Activated naive CD8-positive, alpha-beta T cell treated with anti-CD3 and anti-CD28 coated beads, Interleukin-2, amount 10 ng/mL, durations not matched to agents 7 days and 5 days (primary cell): ENCODE measurements at regions not wholly inside any gene's neighbourhood (a gene's known extent, or its start where the extent isn't known, plus 50 kb on each side); places are given as distances from the start of the nearest gene placed in this dataset.

Experiments used
- ATAC-seq: fragments of 150-1000 bp; cut with Tn5 transposase; one replicate; pipeline ENCODE4 v1.10.0; 2021; ENCODE audit warnings: low read depth, moderate library complexity
- POLR2A ChIA-PET: fragments of 350-600 bp; sonication (Branson Sonifier 250); formaldehyde crosslinking; loops from one replicate; lab custom pipeline; 2021; ENCODE audit warnings: antibody characterized with exemption; lab: Charles Lee
- DNase-seq: peaks from one replicate; pipeline ENCODE4 v3.0.0; 2021
- H3K27ac Mint-ChIP-seq: one replicate; pipeline ENCODE4 v1.8.0; 2022; ENCODE audit warnings: mild to moderate bottlenecking, mixed read lengths
- H3K27me3 Mint-ChIP-seq: one replicate; pipeline ENCODE4 v1.8.0; 2022; ENCODE audit warnings: mild to moderate bottlenecking, moderate library complexity, mixed read lengths
- H3K36me3 Mint-ChIP-seq: one replicate; pipeline ENCODE4 v1.8.0; 2021; ENCODE audit warnings: mild to moderate bottlenecking, mixed read lengths
- H3K4me1 Mint-ChIP-seq: one replicate; pipeline ENCODE4 v1.8.0; 2021; ENCODE audit warnings: mixed read lengths
- H3K4me3 Mint-ChIP-seq: one replicate; pipeline ENCODE4 v1.8.0; 2022; ENCODE audit warnings: mild to moderate bottlenecking, moderate library complexity, mixed read lengths
- H3K9me3 Mint-ChIP-seq: one replicate; pipeline ENCODE4 v1.8.0; 2021; ENCODE audit warnings: mixed read lengths

- no peak overlapping the region for H3K27ac Mint-ChIP-seq
- H3K4me1 Mint-ChIP-seq = no peaks in the 10 kb centered on the region
- peak; percentile 64 for DNase-seq
- ATAC-seq = no peak
- no peaks in the 10 kb centered on the region for H3K9me3 Mint-ChIP-seq
- POLR2A ChIA-PET = no interaction called here
- H3K4me3 Mint-ChIP-seq = no peak overlapping the region
- H3K36me3 Mint-ChIP-seq = no peaks in the 10 kb centered on the region
- no peaks in the 10 kb centered on the region for H3K27me3 Mint-ChIP-seq
Measured at GRCh38 chr12:126747530-126748149, 1519.3 kb upstream of the TMEM132C start.

- no peak for DNase-seq
- no peaks in the 10 kb centered on the region for H3K9me3 Mint-ChIP-seq
- no peak overlapping the region for H3K27ac Mint-ChIP-seq
Measured at GRCh38 chr12:126752021-126752420, 1514.9 kb upstream of the TMEM132C start.

GRCh38 chr12:126757326-126757725 lies 1509.6 kb upstream of the TMEM132C start:
- Mint-ChIP-seq H3K36me3 (no peaks in the 10 kb centered on the region), H3K27me3 (no peaks in the 10 kb centered on the region), H3K4me3 (no peak overlapping the region), H3K27ac (no peak overlapping the region), H3K9me3 (peaks cover 1% of the 10 kb centered on the region), H3K4me1 (no peaks in the 10 kb centered on the region)
- POLR2A ChIA-PET = no interaction called here
- DNase-seq (no peak), ATAC-seq (no peak)

More at GRCh38 chr12:126752021-126752420, 1514.9 kb upstream of the TMEM132C start:
- Mint-ChIP-seq H3K4me1 (no peaks in the 10 kb centered on the region), H3K36me3 (no peaks in the 10 kb centered on the region), H3K27me3 (no peaks in the 10 kb centered on the region), H3K4me3 (no peak overlapping the region)
- no peak for ATAC-seq
- POLR2A ChIA-PET = no interaction called here

GRCh38 chr12:126760092-126760491 lies 1506.9 kb upstream of the TMEM132C start:
- no peak for ATAC-seq
- POLR2A ChIA-PET = no interaction called here
- Mint-ChIP-seq H3K27ac (no peak overlapping the region), H3K27me3 (no peaks in the 10 kb centered on the region), H3K4me1 (no peaks in the 10 kb centered on the region), H3K4me3 (no peak overlapping the region), H3K36me3 (no peaks in the 10 kb centered on the region), H3K9me3 (peaks cover 8% of the 10 kb centered on the region)
- no peak for DNase-seq

- DNase-seq (no peak), ATAC-seq (no peak)
- H3K9me3 Mint-ChIP-seq = peaks cover 8% of the 10 kb centered on the region
- H3K36me3 Mint-ChIP-seq = no peaks in the 10 kb centered on the region
- POLR2A ChIA-PET = no interaction called here
- H3K4me1 Mint-ChIP-seq = no peaks in the 10 kb centered on the region
- H3K27me3 Mint-ChIP-seq = no peaks in the 10 kb centered on the region
- H3K4me3 Mint-ChIP-seq = no peak overlapping the region
- H3K27ac Mint-ChIP-seq = no peak overlapping the region
Measured at GRCh38 chr12:126761420-126761819, 1505.5 kb upstream of the TMEM132C start.

- Mint-ChIP-seq H3K27me3 (no peaks in the 10 kb centered on the region), H3K4me3 (no peak overlapping the region), H3K9me3 (peaks cover 10% of the 10 kb centered on the region), H3K36me3 (no peaks in the 10 kb centered on the region), H3K4me1 (no peaks in the 10 kb centered on the region), H3K27ac (no peak overlapping the region)
- POLR2A ChIA-PET = no interaction called here
- no peak for ATAC-seq
- no peak for DNase-seq
Measured at GRCh38 chr12:126762150-126762549, 1504.8 kb upstream of the TMEM132C start.

- Mint-ChIP-seq H3K9me3 (peaks cover 11% of the 10 kb centered on the region), H3K27ac (no peak overlapping the region), H3K4me1 (no peaks in the 10 kb centered on the region), H3K4me3 (no peak overlapping the region), H3K36me3 (no peaks in the 10 kb centered on the region), H3K27me3 (no peaks in the 10 kb centered on the region)
- DNase-seq (no peak), ATAC-seq (no peak)
- POLR2A ChIA-PET = no interaction called here
Measured at GRCh38 chr12:126763359-126763758, 1503.6 kb upstream of the TMEM132C start.

- Mint-ChIP-seq H3K36me3 (no peaks in the 10 kb centered on the region), H3K27me3 (no peaks in the 10 kb centered on the region), H3K4me3 (no peak overlapping the region), H3K9me3 (peaks cover 22% of the 10 kb centered on the region), H3K4me1 (peaks cover 2% of the 10 kb centered on the region), H3K27ac (no peak overlapping the region)
- no peak for DNase-seq
- no peak for ATAC-seq
- POLR2A ChIA-PET = no interaction called here
Measured at GRCh38 chr12:126767334-126767733, 1499.6 kb upstream of the TMEM132C start.

GRCh38 chr12:126768517-126768916 lies 1498.5 kb upstream of the TMEM132C start:
- POLR2A ChIA-PET = no interaction called here
- no peak for ATAC-seq
- no peak overlapping the region for H3K27ac Mint-ChIP-seq
- peaks cover 1% of the 10 kb centered on the region for H3K27me3 Mint-ChIP-seq
- no peak overlapping the region for H3K4me3 Mint-ChIP-seq
- H3K4me1 Mint-ChIP-seq = peaks cover 2% of the 10 kb centered on the region
- H3K9me3 Mint-ChIP-seq = peaks cover 24% of the 10 kb centered on the region
- H3K36me3 Mint-ChIP-seq = no peaks in the 10 kb centered on the region
- no peak for DNase-seq

- peaks cover 24% of the 10 kb centered on the region for H3K9me3 Mint-ChIP-seq
- H3K27me3 Mint-ChIP-seq = peaks cover 1% of the 10 kb centered on the region
- ATAC-seq = no peak
- H3K4me1 Mint-ChIP-seq = peaks cover 2% of the 10 kb centered on the region
- H3K27ac Mint-ChIP-seq = no peak overlapping the region
- no peak for DNase-seq
- H3K36me3 Mint-ChIP-seq = no peaks in the 10 kb centered on the region
- H3K4me3 Mint-ChIP-seq = no peak overlapping the region
- POLR2A ChIA-PET = no interaction called here
Measured at GRCh38 chr12:126770188-126770587, 1496.8 kb upstream of the TMEM132C start.

GRCh38 chr12:126772171-126772864 lies 1494.7 kb upstream of the TMEM132C start:
- Mint-ChIP-seq H3K36me3 (no peaks in the 10 kb centered on the region), H3K27ac (peak overlapping the region; percentile 56), H3K4me1 (peaks cover 2% of the 10 kb centered on the region), H3K9me3 (peaks cover 23% of the 10 kb centered on the region), H3K4me3 (peak overlapping the region; percentile 47), H3K27me3 (peaks cover 1% of the 10 kb centered on the region)
- POLR2A ChIA-PET = no interaction called here
- no peak for DNase-seq
- peak; percentile 36 for ATAC-seq

GRCh38 chr12:126773012-126773411 lies 1494.0 kb upstream of the TMEM132C start:
- Mint-ChIP-seq H3K27me3 (peaks cover 1% of the 10 kb centered on the region), H3K4me3 (no peak overlapping the region), H3K36me3 (no peaks in the 10 kb centered on the region), H3K9me3 (peaks cover 23% of the 10 kb centered on the region), H3K27ac (no peak overlapping the region), H3K4me1 (peaks cover 2% of the 10 kb centered on the region)
- ATAC-seq = no peak
- DNase-seq = no peak
- POLR2A ChIA-PET = no interaction called here

- DNase-seq (no peak), ATAC-seq (no peak)
- Mint-ChIP-seq H3K4me1 (peaks cover 2% of the 10 kb centered on the region), H3K9me3 (peaks cover 22% of the 10 kb centered on the region), H3K4me3 (no peak overlapping the region), H3K27me3 (peaks cover 1% of the 10 kb centered on the region), H3K36me3 (no peaks in the 10 kb centered on the region), H3K27ac (no peak overlapping the region)
- POLR2A ChIA-PET = no interaction called here
Measured at GRCh38 chr12:126773491-126773890, 1493.5 kb upstream of the TMEM132C start.

GRCh38 chr12:126776026-126776655 lies 1490.8 kb upstream of the TMEM132C start:
- ATAC-seq = no peak
- H3K27me3 Mint-ChIP-seq = peaks cover 4% of the 10 kb centered on the region
- no peak for DNase-seq
- H3K4me1 Mint-ChIP-seq = peaks cover 2% of the 10 kb centered on the region
- no peak overlapping the region for H3K4me3 Mint-ChIP-seq
- H3K36me3 Mint-ChIP-seq = no peaks in the 10 kb centered on the region
- POLR2A ChIA-PET = no interaction called here
- no peak overlapping the region for H3K27ac Mint-ChIP-seq
- peaks cover 17% of the 10 kb centered on the region for H3K9me3 Mint-ChIP-seq
